ENCODE measurements at regions not wholly inside any gene's neighbourhood (a gene's known extent, or its start where the extent isn't known, plus 50 kb on each side); places are given as distances from the start of the nearest gene placed in this dataset.

GRCh38 chr6:141259807-141260206 is 872.9 kb upstream of the GJE1 start:
- TF ChIP-seq CTCF (IDR thresholded peaks at IDR 0.05; ENCODE audit: poor library complexity, severe bottlenecking): no peak
- TF ChIP-seq EP300 (conservative IDR thresholded peaks at IDR 0.05; ENCODE audit: poor library complexity, severe bottlenecking): no peak

All from neural cell (in vitro differentiated cells).